ENCODE measurements at regions not wholly inside any gene's neighbourhood (a gene's known extent, or its start where the extent isn't known, plus 50 kb on each side); places are given as distances from the start of the nearest gene placed in this dataset.

GRCh38 chr7:69518705-69519077 is 79.6 kb upstream of the AUTS2 start:
- Histone ChIP-seq H3K4me1 (peaks cover 0 to 16% (median 15%) of the 10 kb centered on the region in 4 donors), H3K27ac (peak overlapping the region in 2 of 4 donors; percentile 19 to 39), H3K9me3 (no peaks in the 10 kb centered on the region), H3K4me3 (no peak overlapping the region), H3K36me3 (no peaks in the 10 kb centered on the region), H3K27me3 (no peaks in the 10 kb centered on the region)
- DNase-seq = no peak
- 58 to 69% methylated on average over 4 of the region's 4 CpGs for WGBS, 2 donors
- no peak for TF ChIP-seq EP300 (IDR thresholded peaks at IDR 0.05)
- TF ChIP-seq POLR2AphosphoS5 (IDR thresholded peaks at IDR 0.05) = no peak
- TF ChIP-seq CTCF (IDR thresholded peaks at IDR 0.05) = no peak
- no peak for TF ChIP-seq POLR2A (IDR thresholded peaks at IDR 0.05)
- intact Hi-C loops (cut with DNase I) = no loop called here

GRCh38 chr7:69526570-69526969 is 71.7 kb upstream of the AUTS2 start:
- Histone ChIP-seq H3K4me3 (no peak overlapping the region), H3K9me3 (no peaks in the 10 kb centered on the region), H3K36me3 (no peaks in the 10 kb centered on the region), H3K4me1 (no peaks in the 10 kb centered on the region), H3K27me3 (no peaks in the 10 kb centered on the region), H3K27ac (no peak overlapping the region)
- no peak for DNase-seq
- intact Hi-C loops (cut with DNase I) = no loop called here
- 83 to 84% methylated on average over 5 of the region's 5 CpGs for WGBS, 2 donors
- TF ChIP-seq POLR2A (IDR thresholded peaks at IDR 0.05) (no peak), CTCF (IDR thresholded peaks at IDR 0.05) (no peak), EP300 (IDR thresholded peaks at IDR 0.05) (no peak)

GRCh38 chr7:69527706-69528105 is 70.6 kb upstream of the AUTS2 start:
- H3K36me3 ChIP-seq = no peaks in the 10 kb centered on the region
- DNase-seq = no peak
- intact Hi-C loops (cut with DNase I) = no loop called here

GRCh38 chr7:69531050-69531449 is 67.2 kb upstream of the AUTS2 start:
- Histone ChIP-seq H3K27me3 (no peaks in the 10 kb centered on the region), H3K36me3 (no peaks in the 10 kb centered on the region), H3K4me3 (no peak overlapping the region), H3K9me3 (no peaks in the 10 kb centered on the region), H3K27ac (no peak overlapping the region), H3K4me1 (no peaks in the 10 kb centered on the region)
- no peak for DNase-seq
- intact Hi-C loops (cut with DNase I) = no loop called here
- WGBS, 2 donors = 58 to 81% methylated on average over 3 of the region's 3 CpGs
- TF ChIP-seq POLR2A (IDR thresholded peaks at IDR 0.05) (no peak), EP300 (IDR thresholded peaks at IDR 0.05) (no peak)

More at GRCh38 chr7:69527706-69528105, 70.6 kb upstream of the AUTS2 start:
- Histone ChIP-seq H3K27me3 (no peaks in the 10 kb centered on the region), H3K27ac (no peak overlapping the region), H3K4me3 (no peak overlapping the region), H3K4me1 (no peaks in the 10 kb centered on the region), H3K9me3 (no peaks in the 10 kb centered on the region)
- TF ChIP-seq POLR2A (IDR thresholded peaks at IDR 0.05) = no peak

- Histone ChIP-seq H3K27me3 (no peaks in the 10 kb centered on the region), H3K4me3 (no peak overlapping the region), H3K36me3 (no peaks in the 10 kb centered on the region), H3K27ac (no peak overlapping the region), H3K9me3 (no peaks in the 10 kb centered on the region), H3K4me1 (no peaks in the 10 kb centered on the region)
- intact Hi-C loops (cut with DNase I) = no loop called here
- no peak for DNase-seq
- WGBS, 2 donors = 65 to 70% methylated on average over 15 of the region's 15 CpGs
- TF ChIP-seq POLR2A (IDR thresholded peaks at IDR 0.05) (no peak), CTCF (IDR thresholded peaks at IDR 0.05) (no peak), EP300 (IDR thresholded peaks at IDR 0.05) (no peak), POLR2AphosphoS5 (IDR thresholded peaks at IDR 0.05) (no peak)
Observed at GRCh38 chr7:69534461-69535041, 63.7 kb upstream of the AUTS2 start.

GRCh38 chr7:69537691-69538090 is 60.6 kb upstream of the AUTS2 start:
- no peak for TF ChIP-seq EP300 (IDR thresholded peaks at IDR 0.05)
- no peak for TF ChIP-seq CTCF (IDR thresholded peaks at IDR 0.05)
- TF ChIP-seq POLR2A (IDR thresholded peaks at IDR 0.05) = no peak
- no peak for TF ChIP-seq POLR2AphosphoS5 (IDR thresholded peaks at IDR 0.05)
- DNase-seq = no peak
- WGBS, 2 donors = 55 to 77% methylated on average over 4 of the region's 4 CpGs
- H3K36me3 ChIP-seq = no peaks in the 10 kb centered on the region
- no peaks in the 10 kb centered on the region for H3K27me3 ChIP-seq
- H3K27ac ChIP-seq = no peak overlapping the region
- H3K9me3 ChIP-seq = no peaks in the 10 kb centered on the region
- no peak overlapping the region for H3K4me3 ChIP-seq
- intact Hi-C loops (cut with DNase I) = no loop called here
- no peaks in the 10 kb centered on the region for H3K4me1 ChIP-seq
